NCI-H146 treated with DMSO at 0.1 percent for 48 hours (cell line): ENCODE measurements at regions not wholly inside any gene's neighbourhood (a gene's known extent, or its start where the extent isn't known, plus 50 kb on each side); places are given as distances from the start of the nearest gene placed in this dataset.
"Not testable (repeated sequence)": the region's sequence is repeated elsewhere in the genome, so short reads cannot be mapped to it uniquely, and the experiment has no call there.

ENCODE experiments used
- DNase-seq: peaks from one replicate; lab custom pipeline; 2025; ENCODE audit not compliant: unreplicated experiment; lab: John Stamatoyannopoulos, UW

DNA sequence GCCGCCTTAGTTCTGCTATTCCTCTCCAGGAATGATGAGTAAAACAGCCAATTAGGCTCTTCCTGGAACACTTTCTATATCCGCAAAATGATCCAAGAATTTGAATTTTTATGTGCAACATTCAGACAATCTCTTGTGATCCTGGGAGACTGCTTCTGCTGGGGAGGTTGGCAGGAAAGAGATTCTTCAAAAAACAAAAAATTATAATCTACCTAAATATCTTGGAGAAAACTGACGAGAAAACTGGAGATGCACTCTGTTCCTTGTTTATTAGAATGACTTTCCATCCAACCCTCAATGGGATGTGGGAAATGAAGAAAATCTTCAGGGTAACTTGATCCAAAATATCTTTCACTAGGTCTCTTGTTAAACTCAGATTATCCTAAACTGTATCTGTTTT is 346.3 kb upstream of the UBE2E2 start:
- no peak for DNase-seq

DNA sequence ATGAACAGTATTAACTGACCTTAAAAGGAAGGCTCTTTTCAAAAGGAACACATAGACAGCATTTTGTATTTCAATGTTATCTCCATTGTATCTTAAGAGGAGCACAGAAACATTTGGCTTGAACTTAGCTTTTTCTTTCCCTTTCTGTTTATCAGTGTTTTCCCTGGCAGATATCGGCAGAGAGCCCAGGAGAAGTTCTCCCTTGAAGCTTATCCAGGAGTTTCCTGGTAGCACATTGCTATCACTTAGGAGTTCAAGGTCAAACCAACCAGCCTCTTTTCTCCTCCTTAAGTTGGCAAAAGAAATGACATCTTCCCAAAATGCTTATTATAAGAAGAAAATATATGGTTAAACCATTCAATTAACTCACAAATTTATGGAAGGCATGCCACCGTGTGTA is 344.6 kb upstream of the UBE2E2 start:
- no peak for DNase-seq

GRCh38 chr3:22859618-22860017 is 343.5 kb upstream of the UBE2E2 start:
- DNase-seq = no peak

DNA sequence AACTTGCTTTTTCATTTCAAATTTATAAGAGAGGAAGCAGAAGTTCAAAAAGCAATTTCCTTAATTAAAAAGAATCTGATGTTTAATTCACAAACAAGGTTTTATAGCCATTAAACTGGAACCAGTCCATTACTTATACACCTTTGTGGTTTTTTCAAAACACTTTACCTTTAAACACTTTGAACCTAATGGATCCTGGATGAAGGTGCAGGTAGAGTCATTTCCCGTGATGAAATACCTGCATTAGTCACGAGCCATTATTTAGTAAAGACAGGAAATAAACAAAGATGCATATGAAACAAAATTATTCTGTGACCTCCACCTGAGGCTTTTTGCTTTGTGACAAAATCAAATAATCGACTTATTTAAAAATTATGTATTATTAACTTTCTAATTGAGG is 341.7 kb upstream of the UBE2E2 start:
- no peak for DNase-seq

- DNase-seq = no peak
These were observed 341.0 kb upstream of the UBE2E2 start for GRCh38 chr3:22862111-22862510.

GRCh38 chr3:22882834-22883233 is 320.3 kb upstream of the UBE2E2 start:
- not testable (repeated sequence) for DNase-seq

DNA sequence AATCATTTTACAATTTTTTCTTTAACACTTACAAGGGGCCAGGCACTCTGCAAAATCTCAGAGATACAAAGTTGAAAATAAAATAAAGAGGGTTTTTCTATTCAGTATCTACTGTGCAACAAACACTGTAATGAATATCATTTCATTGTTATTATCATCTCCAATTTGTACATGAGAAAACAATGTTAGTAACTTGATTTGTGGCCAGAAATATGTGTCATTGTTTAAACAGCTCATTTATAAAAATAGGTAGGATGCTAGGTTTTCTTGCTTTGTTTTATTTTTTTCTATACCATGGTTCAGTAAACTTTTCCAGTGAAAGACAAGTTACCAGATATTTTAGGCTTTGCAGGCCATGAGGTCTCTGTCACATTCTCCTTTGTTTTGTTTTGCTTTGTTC is 318.1 kb upstream of the UBE2E2 start:
- DNase-seq = no peak

GRCh38 chr3:22885574-22886341 is 317.4 kb upstream of the UBE2E2 start:
- no peak for DNase-seq

- no peak for DNase-seq
These were observed 316.6 kb upstream of the UBE2E2 start for GRCh38 chr3:22886439-22887068.

- DNase-seq = no peak
These were observed 315.3 kb upstream of the UBE2E2 start for GRCh38 chr3:22887664-22888291.

- DNase-seq = no peak
These were observed 310.0 kb upstream of the UBE2E2 start for GRCh38 chr3:22893101-22893500.

GRCh38 chr3:22893644-22894325 is 309.3 kb upstream of the UBE2E2 start:
- no peak for DNase-seq

DNA sequence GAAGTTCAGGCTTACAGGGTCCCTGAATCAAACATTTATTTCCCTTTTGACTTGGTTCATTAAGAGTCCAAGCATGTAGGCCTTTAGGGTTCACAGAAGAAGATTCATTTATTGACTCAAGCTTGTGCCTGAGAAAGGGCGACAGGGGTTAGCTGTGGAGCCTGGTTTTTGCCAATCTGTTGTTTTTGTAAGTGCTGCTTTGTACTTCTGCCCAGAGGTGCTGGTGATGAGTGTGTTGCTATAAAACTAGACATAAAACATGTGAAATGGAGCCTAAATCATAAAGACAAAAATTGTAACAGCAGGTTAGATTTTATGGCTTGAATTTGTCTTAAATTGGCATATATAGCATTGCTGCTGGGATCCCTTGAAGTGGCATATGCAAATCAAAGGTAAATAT is 308.3 kb upstream of the UBE2E2 start:
- DNase-seq = no peak

DNA sequence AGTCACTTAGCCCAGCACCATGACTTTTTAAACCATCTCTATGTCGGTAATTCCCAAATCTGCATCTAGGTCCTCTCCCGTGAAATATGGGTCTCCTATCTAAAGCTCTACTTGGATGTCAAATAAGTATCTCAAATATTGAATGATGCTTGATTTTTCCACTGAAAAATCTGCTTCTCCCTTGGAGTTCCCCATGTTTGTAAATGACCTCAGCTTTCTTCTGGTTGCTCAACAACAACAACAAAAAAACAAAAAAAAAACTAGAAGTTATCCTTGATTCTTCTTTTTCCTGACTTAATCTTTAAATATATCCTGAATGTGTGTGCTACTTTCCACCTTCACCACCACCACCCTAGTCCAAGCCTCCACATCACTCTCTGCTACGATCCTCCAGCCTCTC is 307.5 kb upstream of the UBE2E2 start:
- no peak for DNase-seq

- DNase-seq = no peak
These were observed 304.6 kb upstream of the UBE2E2 start for GRCh38 chr3:22898558-22898957.

GRCh38 chr3:22899441-22899840 is 303.7 kb upstream of the UBE2E2 start:
- no peak for DNase-seq

DNA sequence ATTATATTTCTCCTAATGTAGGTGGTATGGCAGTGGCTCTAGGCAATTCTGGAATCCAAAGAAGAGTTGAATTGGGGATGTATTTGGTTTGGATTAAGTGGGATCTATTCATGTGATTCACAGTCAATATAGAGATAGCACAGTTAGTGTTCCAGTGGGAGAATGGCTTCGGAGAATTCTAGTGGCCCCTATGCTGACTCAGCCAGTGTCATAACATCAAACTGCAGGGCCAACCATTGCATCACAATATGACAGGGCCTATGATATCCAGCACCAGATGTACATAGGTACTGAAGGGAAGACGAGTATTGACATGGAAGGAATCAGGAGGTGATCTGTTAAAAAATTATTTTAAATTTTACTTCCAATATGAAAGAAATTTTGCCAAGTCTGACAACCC is 302.8 kb upstream of the UBE2E2 start:
- no peak for DNase-seq

GRCh38 chr3:22901684-22902083 is 301.4 kb upstream of the UBE2E2 start:
- DNase-seq = no peak

- no peak for DNase-seq
These were observed 295.9 kb upstream of the UBE2E2 start for GRCh38 chr3:22907161-22907780.

DNA sequence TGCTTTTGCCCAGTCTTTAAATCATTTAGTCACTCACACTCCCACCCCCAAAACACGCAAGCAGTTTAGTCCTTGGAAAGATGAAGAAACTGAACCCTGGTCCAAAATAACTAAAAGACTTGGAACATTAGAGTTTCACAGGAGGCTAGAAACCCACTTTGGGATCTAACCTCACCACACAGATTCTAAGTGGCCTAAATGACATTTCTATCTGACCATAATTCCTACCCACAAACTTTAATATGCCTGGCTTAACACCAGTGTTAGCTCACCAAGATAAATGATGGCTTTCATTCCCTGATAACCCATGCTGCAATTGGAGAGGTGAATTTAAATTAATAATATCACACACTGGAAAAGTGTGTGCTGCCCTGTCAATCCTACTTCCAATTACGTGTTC is 295.3 kb upstream of the UBE2E2 start:
- DNase-seq = no peak

- DNase-seq = no peak
These were observed 294.1 kb upstream of the UBE2E2 start for GRCh38 chr3:22908989-22909507.
